ENCODE measurements at regions not wholly inside any gene's neighbourhood (a gene's known extent, or its start where the extent isn't known, plus 50 kb on each side); places are given as distances from the start of the nearest gene placed in this dataset.
A peak's percentile ranks its signal among the peaks of the same experiment; 100 is the strongest.

DNA sequence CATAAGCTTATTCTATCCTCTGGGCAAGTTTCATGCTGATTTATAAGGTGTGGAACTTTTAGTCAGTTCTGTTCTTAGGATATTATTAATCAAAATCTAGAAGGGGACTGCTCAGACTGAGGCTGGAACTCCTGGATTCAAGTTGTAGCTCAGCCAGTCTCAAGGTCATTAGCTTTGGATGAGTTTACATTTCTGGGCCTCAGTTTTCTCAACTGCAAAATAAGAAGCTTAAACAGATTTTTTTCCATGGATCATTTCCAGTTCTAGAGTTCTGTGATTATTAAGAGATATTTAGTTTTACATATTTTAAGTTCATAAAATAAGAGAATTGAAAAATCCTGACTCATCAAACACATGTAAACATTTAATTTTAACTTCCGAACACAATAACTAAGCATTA, 442.5 kb upstream of the PKDCC start:
- no peak for DNase-seq
- 79 to 91% (median 82%) methylated on average over 1 of the region's 1 CpG for WGBS, 5 donors
- H3K4me3 ChIP-seq: no peak overlapping the region
- H3K36me3 ChIP-seq: no peaks in the 10 kb centered on the region
- H3K9me3 ChIP-seq: no peaks in the 10 kb centered on the region
- intact Hi-C loops (cut with DNase I; ENCODE audit: low total_unique reads): no loop called here
- no peak for TF ChIP-seq POLR2A (IDR thresholded peaks at IDR 0.05)
- no peak for TF ChIP-seq POLR2AphosphoS5 (IDR thresholded peaks at IDR 0.05)
- TF ChIP-seq, protein P1, sequence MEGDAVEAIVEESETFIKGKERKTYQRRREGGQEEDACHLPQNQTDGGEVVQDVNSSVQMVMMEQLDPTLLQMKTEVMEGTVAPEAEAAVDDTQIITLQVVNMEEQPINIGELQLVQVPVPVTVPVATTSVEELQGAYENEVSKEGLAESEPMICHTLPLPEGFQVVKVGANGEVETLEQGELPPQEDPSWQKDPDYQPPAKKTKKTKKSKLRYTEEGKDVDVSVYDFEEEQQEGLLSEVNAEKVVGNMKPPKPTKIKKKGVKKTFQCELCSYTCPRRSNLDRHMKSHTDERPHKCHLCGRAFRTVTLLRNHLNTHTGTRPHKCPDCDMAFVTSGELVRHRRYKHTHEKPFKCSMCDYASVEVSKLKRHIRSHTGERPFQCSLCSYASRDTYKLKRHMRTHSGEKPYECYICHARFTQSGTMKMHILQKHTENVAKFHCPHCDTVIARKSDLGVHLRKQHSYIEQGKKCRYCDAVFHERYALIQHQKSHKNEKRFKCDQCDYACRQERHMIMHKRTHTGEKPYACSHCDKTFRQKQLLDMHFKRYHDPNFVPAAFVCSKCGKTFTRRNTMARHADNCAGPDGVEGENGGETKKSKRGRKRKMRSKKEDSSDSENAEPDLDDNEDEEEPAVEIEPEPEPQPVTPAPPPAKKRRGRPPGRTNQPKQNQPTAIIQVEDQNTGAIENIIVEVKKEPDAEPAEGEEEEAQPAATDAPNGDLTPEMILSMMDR (IDR thresholded peaks at IDR 0.05): no peak
- TF ChIP-seq EP300 (IDR thresholded peaks at IDR 0.05): no peak
- no peaks in the 10 kb centered on the region for H3K4me1 ChIP-seq
- no peaks in the 10 kb centered on the region for H3K27me3 ChIP-seq
- H3K27ac ChIP-seq: no peak overlapping the region

DNA sequence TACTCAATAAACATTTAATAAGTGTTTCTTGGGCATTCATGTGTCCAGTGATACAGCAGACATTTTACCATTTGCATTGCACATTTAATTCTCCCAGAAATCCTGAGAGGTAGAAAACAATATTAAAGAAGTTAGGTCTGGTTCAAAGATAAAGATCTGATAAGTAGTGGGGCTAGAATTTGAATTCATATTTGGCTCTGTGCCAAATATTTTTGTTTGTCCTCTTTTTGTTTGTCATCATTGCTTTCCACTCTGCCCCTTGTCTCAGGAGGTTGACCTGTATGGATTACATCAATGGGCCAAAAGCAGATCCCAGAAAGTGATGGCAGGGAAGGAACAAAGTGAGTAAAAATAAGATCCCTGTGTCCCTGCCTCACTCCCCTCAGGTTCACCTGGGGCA, 441.9 kb upstream of the PKDCC start:
- Histone ChIP-seq H3K9me3 (no peaks in the 10 kb centered on the region), H3K4me1 (peaks cover 0 to 3% (median 0%) of the 10 kb centered on the region in 4 donors), H3K36me3 (no peaks in the 10 kb centered on the region), H3K4me3 (no peak overlapping the region), H3K27ac (no peak overlapping the region), H3K27me3 (no peaks in the 10 kb centered on the region)
- intact Hi-C loops (cut with DNase I; ENCODE audit: low total_unique reads): no loop called here
- no peak for DNase-seq
- TF ChIP-seq, protein P1 (IDR thresholded peaks at IDR 0.05): no peak
- TF ChIP-seq EP300 (IDR thresholded peaks at IDR 0.05) (no peak), POLR2AphosphoS5 (IDR thresholded peaks at IDR 0.05) (no peak), POLR2A (IDR thresholded peaks at IDR 0.05) (no peak)

DNA sequence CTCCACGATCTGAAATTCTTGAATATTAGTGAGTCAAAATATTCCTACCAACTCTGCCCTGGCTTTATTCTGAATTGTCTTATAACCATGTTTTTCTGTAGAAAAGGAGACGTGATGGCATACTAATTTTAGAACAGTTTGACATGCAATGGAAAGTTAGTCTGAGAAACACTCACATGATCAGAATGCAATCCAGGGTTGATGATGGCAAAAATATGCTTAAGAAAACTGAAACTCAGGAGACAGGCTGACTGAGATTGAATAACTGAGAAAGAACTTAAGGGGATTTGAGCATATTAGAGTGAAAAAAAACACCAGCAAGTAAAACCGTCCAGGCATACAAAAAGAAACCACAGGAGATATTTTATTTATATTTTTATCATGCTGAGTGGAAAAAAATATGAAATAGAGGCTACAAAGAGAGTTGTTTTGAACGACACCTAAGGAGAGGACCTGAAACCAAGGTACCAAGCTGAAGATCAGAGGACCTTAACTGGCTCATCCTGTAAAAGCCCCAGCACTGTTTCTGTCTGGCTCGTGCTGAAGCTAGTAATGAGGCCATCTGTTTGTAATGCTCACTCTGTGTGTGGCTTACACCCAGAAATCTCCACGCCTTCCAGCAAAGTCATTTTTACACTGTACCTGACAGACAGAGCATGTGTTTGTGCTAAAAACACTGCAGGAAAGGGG, 437.2 kb upstream of the PKDCC start:
- H3K36me3 ChIP-seq: no peaks in the 10 kb centered on the region
- no peaks in the 10 kb centered on the region for H3K9me3 ChIP-seq
- H3K4me3 ChIP-seq: no peak overlapping the region
- TF ChIP-seq, protein P1 (IDR thresholded peaks at IDR 0.05): no peak
- TF ChIP-seq POLR2A (IDR thresholded peaks at IDR 0.05) (no peak), EP300 (IDR thresholded peaks at IDR 0.05) (no peak), POLR2AphosphoS5 (IDR thresholded peaks at IDR 0.05) (no peak)
- 42 to 66% (median 58%) methylated on average over 6 of the region's 6 CpGs for WGBS, 5 donors
- peaks cover 0 to 4% (median 0%) of the 10 kb centered on the region in 4 donors for H3K4me1 ChIP-seq
- peak overlapping the region in 3 of 5 donors; percentile 16 to 68 (median 49) for H3K27ac ChIP-seq
- no peaks in the 10 kb centered on the region for H3K27me3 ChIP-seq
- intact Hi-C loops (cut with DNase I; ENCODE audit: low total_unique reads): no loop called here
- peak in 1 of 2 donors; percentile 56 for DNase-seq

DNA sequence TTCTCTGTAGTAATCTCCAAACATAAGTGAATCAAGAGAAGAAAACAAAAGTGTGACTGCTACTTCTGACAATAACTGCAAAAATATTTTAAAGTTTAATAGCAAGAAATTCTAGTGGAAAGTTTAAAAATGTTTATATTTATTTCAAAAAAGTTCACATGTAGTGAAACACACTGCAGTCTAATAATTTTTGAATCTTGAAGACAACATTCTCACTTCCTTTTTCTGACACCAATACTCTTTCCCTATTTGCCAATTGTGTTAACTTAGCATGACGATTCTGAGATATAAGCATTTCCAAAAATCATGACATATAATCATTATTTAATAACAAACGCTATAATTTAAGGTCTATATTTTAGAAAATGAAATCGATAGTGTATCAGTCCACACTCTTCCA, 429.1 kb upstream of the PKDCC start:
- no peak for DNase-seq
- Histone ChIP-seq H3K27ac (no peak overlapping the region), H3K27me3 (no peaks in the 10 kb centered on the region), H3K9me3 (no peaks in the 10 kb centered on the region), H3K36me3 (no peaks in the 10 kb centered on the region), H3K4me3 (no peak overlapping the region), H3K4me1 (no peaks in the 10 kb centered on the region)
- TF ChIP-seq POLR2A (IDR thresholded peaks at IDR 0.05): no peak
- no peak for TF ChIP-seq EP300 (IDR thresholded peaks at IDR 0.05)
- TF ChIP-seq, protein P1 (IDR thresholded peaks at IDR 0.05): no peak
- no peak for TF ChIP-seq POLR2AphosphoS5 (IDR thresholded peaks at IDR 0.05)
- WGBS, 5 donors: 72 to 83% (median 83%) methylated on average over 3 of the region's 3 CpGs
- intact Hi-C loops (cut with DNase I; ENCODE audit: low total_unique reads): no loop called here

Data from stomach (tissue), 8 donors.